ENCODE measurements at regions not wholly inside any gene's neighbourhood (a gene's known extent, or its start where the extent isn't known, plus 50 kb on each side); places are given as distances from the start of the nearest gene placed in this dataset.

GRCh38 chr14:82009993-82010392, 476.3 kb upstream of the SEL1L start:
- WGBS (ENCODE audit: extremely low coverage, insufficient coverage, insufficient read length) = no CpG with 5 or more reads among the region's 2 CpGs
- no peak for DNase-seq
- Histone ChIP-seq H3K36me3 (ENCODE audit: control insufficient read depth in 1 of 2, insufficient read depth in 2 of 2, low read length in 2 of 2) (no peaks in the 10 kb centered on the region), H3K79me1 (ENCODE audit: low read length) (no peaks in the 10 kb centered on the region), H2AFZ (ENCODE audit: insufficient read depth, low read length, poor library complexity) (no peak overlapping the region), H3K23ac (ENCODE audit: low read length) (no peak overlapping the region), H2AK5ac (ENCODE audit: low read length) (no peak overlapping the region), H4K8ac (ENCODE audit: low read depth, low read length) (no peak overlapping the region), H4K12ac (ENCODE audit: low read depth, low read length) (no peak overlapping the region), H4K91ac (ENCODE audit: low read depth, low read length) (no peak overlapping the region), H2BK5ac (ENCODE audit: low read depth, low read length, poor library complexity) (no peak overlapping the region), H3K27me3 (ENCODE audit: insufficient read depth, low read length) (no peaks in the 10 kb centered on the region), H3K4me1 (ENCODE audit: control insufficient read depth in 1 of 2, insufficient read depth in 2 of 2, low read length in 2 of 2) (no peaks in the 10 kb centered on the region), H3K79me2 (ENCODE audit: control insufficient read depth, insufficient read depth, low read length, poor library complexity) (no peaks in the 10 kb centered on the region), H3K18ac (ENCODE audit: low read length) (no peak overlapping the region), H3K4me3 (ENCODE audit: low read depth, low read length) (no peak overlapping the region), H3K27ac (ENCODE audit: low read depth, low read length) (no peak overlapping the region), H3K14ac (ENCODE audit: low read length) (no peak overlapping the region), H3K4ac (ENCODE audit: low read depth, low read length) (no peak overlapping the region), H3K9ac (ENCODE audit: low read length) (no peak overlapping the region), H2BK12ac (ENCODE audit: low read length) (no peak overlapping the region), H2BK120ac (ENCODE audit: insufficient read depth, low read length, poor library complexity) (no peak overlapping the region), H3K9me3 (ENCODE audit: insufficient read depth, low read depth, low read length) (no peaks in the 10 kb centered on the region), H3K4me2 (ENCODE audit: low read length) (no peak overlapping the region)

- no peaks in the 10 kb centered on the region for H3K79me1 ChIP-seq (ENCODE audit: low read length)
- H2AFZ ChIP-seq (ENCODE audit: insufficient read depth, low read length, poor library complexity) = no peak overlapping the region
- H3K79me2 ChIP-seq (ENCODE audit: control insufficient read depth, insufficient read depth, low read length, poor library complexity) = no peaks in the 10 kb centered on the region
- no peaks in the 10 kb centered on the region for H3K27me3 ChIP-seq (ENCODE audit: insufficient read depth, low read length)
- H3K14ac ChIP-seq (ENCODE audit: low read length) = no peak overlapping the region
- no peak overlapping the region for H2BK12ac ChIP-seq (ENCODE audit: low read length)
- H2BK5ac ChIP-seq (ENCODE audit: low read depth, low read length, poor library complexity) = no peak overlapping the region
- H3K4me3 ChIP-seq (ENCODE audit: low read depth, low read length) = no peak overlapping the region
- no peak overlapping the region for H2BK120ac ChIP-seq (ENCODE audit: insufficient read depth, low read length, poor library complexity)
- H3K36me3 ChIP-seq (ENCODE audit: control insufficient read depth in 1 of 2, insufficient read depth in 2 of 2, low read length in 2 of 2) = no peaks in the 10 kb centered on the region
- H2AK5ac ChIP-seq (ENCODE audit: low read length) = no peak overlapping the region
- H3K9me3 ChIP-seq (ENCODE audit: insufficient read depth, low read depth, low read length) = no peaks in the 10 kb centered on the region
- no peak overlapping the region for H3K4ac ChIP-seq (ENCODE audit: low read depth, low read length)
- no peak overlapping the region for H4K91ac ChIP-seq (ENCODE audit: low read depth, low read length)
- H3K27ac ChIP-seq (ENCODE audit: low read depth, low read length) = no peak overlapping the region
- no peaks in the 10 kb centered on the region for H3K4me1 ChIP-seq (ENCODE audit: control insufficient read depth in 1 of 2, insufficient read depth in 2 of 2, low read length in 2 of 2)
- H3K4me2 ChIP-seq (ENCODE audit: low read length) = no peak overlapping the region
- no peak overlapping the region for H3K18ac ChIP-seq (ENCODE audit: low read length)
- no peak overlapping the region for H4K12ac ChIP-seq (ENCODE audit: low read depth, low read length)
- DNase-seq = no peak
- no peak overlapping the region for H3K23ac ChIP-seq (ENCODE audit: low read length)
- H4K8ac ChIP-seq (ENCODE audit: low read depth, low read length) = no peak overlapping the region
- H3K9ac ChIP-seq (ENCODE audit: low read length) = no peak overlapping the region
- WGBS (ENCODE audit: extremely low coverage, insufficient coverage, insufficient read length) = no CpG with 5 or more reads among the region's 3 CpGs
Observed at GRCh38 chr14:82011460-82011859, 477.8 kb upstream of the SEL1L start.

DNA sequence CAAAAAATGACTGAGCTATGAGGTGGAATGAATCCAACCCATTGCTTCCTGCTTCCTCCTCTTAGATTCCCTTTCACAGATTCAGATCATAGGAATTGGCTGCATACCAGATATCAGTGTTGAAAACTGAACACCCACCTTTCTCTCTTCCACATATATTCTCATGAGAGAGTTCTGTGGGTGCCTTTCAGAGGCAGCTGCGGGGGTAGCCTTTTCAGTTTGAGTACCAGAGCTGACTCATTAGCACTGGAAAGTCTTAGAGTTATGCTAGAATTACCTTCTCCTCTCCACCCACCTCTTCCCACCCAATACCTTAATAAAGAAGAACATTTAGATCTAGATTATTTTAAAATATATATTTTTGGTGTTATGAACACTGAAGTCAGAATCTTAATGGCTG, 495.4 kb upstream of the SEL1L start:
- no peak overlapping the region for H3K23ac ChIP-seq (ENCODE audit: low read length)
- H4K91ac ChIP-seq (ENCODE audit: low read depth, low read length) = no peak overlapping the region
- WGBS (ENCODE audit: extremely low coverage, insufficient coverage, insufficient read length) = no CpG with 5 or more reads among the region's 1 CpG
- no peak overlapping the region for H2BK120ac ChIP-seq (ENCODE audit: insufficient read depth, low read length, poor library complexity)
- no peak overlapping the region for H3K4ac ChIP-seq (ENCODE audit: low read depth, low read length)
- H3K79me1 ChIP-seq (ENCODE audit: low read length) = no peaks in the 10 kb centered on the region
- no peak overlapping the region for H3K9ac ChIP-seq (ENCODE audit: low read length)
- H3K36me3 ChIP-seq (ENCODE audit: control insufficient read depth in 1 of 2, insufficient read depth in 2 of 2, low read length in 2 of 2) = no peaks in the 10 kb centered on the region
- H2AFZ ChIP-seq (ENCODE audit: insufficient read depth, low read length, poor library complexity) = no peak overlapping the region
- no peak overlapping the region for H3K27ac ChIP-seq (ENCODE audit: low read depth, low read length)
- H3K14ac ChIP-seq (ENCODE audit: low read length) = no peak overlapping the region
- no peak overlapping the region for H3K4me2 ChIP-seq (ENCODE audit: low read length)
- H4K8ac ChIP-seq (ENCODE audit: low read depth, low read length) = no peak overlapping the region
- no peak for DNase-seq
- peaks cover 5% of the 10 kb centered on the region for H3K9me3 ChIP-seq (ENCODE audit: insufficient read depth, low read depth, low read length)
- no peaks in the 10 kb centered on the region for H3K79me2 ChIP-seq (ENCODE audit: control insufficient read depth, insufficient read depth, low read length, poor library complexity)
- H3K27me3 ChIP-seq (ENCODE audit: insufficient read depth, low read length) = no peaks in the 10 kb centered on the region
- no peak overlapping the region for H4K12ac ChIP-seq (ENCODE audit: low read depth, low read length)
- no peak overlapping the region for H2BK12ac ChIP-seq (ENCODE audit: low read length)
- no peak overlapping the region for H3K18ac ChIP-seq (ENCODE audit: low read length)
- no peaks in the 10 kb centered on the region for H3K4me1 ChIP-seq (ENCODE audit: control insufficient read depth in 1 of 2, insufficient read depth in 2 of 2, low read length in 2 of 2)
- H2BK5ac ChIP-seq (ENCODE audit: low read depth, low read length, poor library complexity) = no peak overlapping the region
- no peak overlapping the region for H2AK5ac ChIP-seq (ENCODE audit: low read length)
- H3K4me3 ChIP-seq (ENCODE audit: low read depth, low read length) = no peak overlapping the region

- Histone ChIP-seq H4K8ac (ENCODE audit: low read depth, low read length) (no peak overlapping the region), H2AFZ (ENCODE audit: insufficient read depth, low read length, poor library complexity) (no peak overlapping the region), H3K9ac (ENCODE audit: low read length) (no peak overlapping the region), H2AK5ac (ENCODE audit: low read length) (no peak overlapping the region), H2BK120ac (ENCODE audit: insufficient read depth, low read length, poor library complexity) (no peak overlapping the region), H3K9me3 (ENCODE audit: insufficient read depth, low read depth, low read length) (no peaks in the 10 kb centered on the region), H3K23ac (ENCODE audit: low read length) (no peak overlapping the region), H3K27ac (ENCODE audit: low read depth, low read length) (no peak overlapping the region), H3K18ac (ENCODE audit: low read length) (no peak overlapping the region), H3K14ac (ENCODE audit: low read length) (no peak overlapping the region), H3K4me3 (ENCODE audit: low read depth, low read length) (no peak overlapping the region), H3K4me2 (ENCODE audit: low read length) (no peak overlapping the region), H3K4me1 (ENCODE audit: control insufficient read depth in 1 of 2, insufficient read depth in 2 of 2, low read length in 2 of 2) (no peaks in the 10 kb centered on the region), H3K79me1 (ENCODE audit: low read length) (no peaks in the 10 kb centered on the region), H2BK5ac (ENCODE audit: low read depth, low read length, poor library complexity) (no peak overlapping the region), H3K4ac (ENCODE audit: low read depth, low read length) (no peak overlapping the region), H3K27me3 (ENCODE audit: insufficient read depth, low read length) (no peaks in the 10 kb centered on the region), H4K91ac (ENCODE audit: low read depth, low read length) (no peak overlapping the region), H4K12ac (ENCODE audit: low read depth, low read length) (no peak overlapping the region), H3K36me3 (ENCODE audit: control insufficient read depth in 1 of 2, insufficient read depth in 2 of 2, low read length in 2 of 2) (no peaks in the 10 kb centered on the region), H2BK12ac (ENCODE audit: low read length) (no peak overlapping the region), H3K79me2 (ENCODE audit: control insufficient read depth, insufficient read depth, low read length, poor library complexity) (no peaks in the 10 kb centered on the region)
- DNase-seq = no peak
- WGBS (ENCODE audit: extremely low coverage, insufficient coverage, insufficient read length) = no CpG with 5 or more reads among the region's 3 CpGs
Observed at GRCh38 chr14:82035397-82035796, 501.7 kb upstream of the SEL1L start.
